GM13976 (cell line): ENCODE measurements at regions not wholly inside any gene's neighbourhood (a gene's known extent, or its start where the extent isn't known, plus 50 kb on each side); places are given as distances from the start of the nearest gene placed in this dataset.

Source experiments
- DNase-seq: peaks from one replicate; pipeline ENCODE4 v3.0.0; 2012; ENCODE audit warnings: low spot score
- in situ Hi-C: fragments of 300-500 bp; cut with MboI; formaldehyde crosslinking; loops from one replicate; pipeline ENCODE4 v1.12.0; 2022; ENCODE audit warnings: low sequenced_read_pairs, mixed read lengths, inconsistent platforms; ENCODE audit not compliant: unreplicated experiment
- TF ChIP-seq, protein P1 (sequence below): IDR thresholded peaks from 2 replicates; pipeline ENCODE4 v1.5.1; 2012; ENCODE audit warnings: borderline replicate concordance, mild to moderate bottlenecking; ENCODE audit not compliant: insufficient read depth; ENCODE audit errors: extremely low read depth, missing control alignments, control extremely low read depth

DNA sequence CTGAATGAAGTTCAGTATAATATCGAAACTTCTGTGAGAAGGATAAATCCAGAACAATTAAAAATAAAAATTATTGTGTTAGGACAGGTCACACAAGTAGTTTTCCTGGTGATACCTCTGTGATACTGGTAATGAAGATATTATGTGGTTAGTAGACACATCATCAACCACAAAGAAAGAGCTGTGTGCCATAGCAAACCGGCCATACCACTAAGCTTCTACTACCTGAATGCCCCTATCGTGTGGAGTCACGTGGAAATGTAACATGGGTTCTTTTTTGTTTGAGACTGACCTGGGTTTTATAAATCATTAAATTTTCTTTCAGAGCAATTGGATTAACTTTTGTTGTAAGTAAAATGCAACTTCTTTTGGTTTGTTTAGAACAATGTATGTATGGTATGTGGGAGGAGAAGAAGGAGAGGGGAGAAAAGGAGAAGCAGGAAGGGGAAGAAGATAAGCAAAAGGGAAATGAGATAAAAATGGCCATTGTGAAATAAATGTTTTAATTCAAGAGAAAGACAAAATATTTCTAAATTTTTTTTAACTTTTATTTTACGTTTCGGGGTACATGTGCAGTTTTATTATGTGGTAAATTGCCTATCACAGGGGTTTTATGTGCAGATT is 58.2 kb upstream of the LRRC8B start:
- TF ChIP-seq, protein P1, sequence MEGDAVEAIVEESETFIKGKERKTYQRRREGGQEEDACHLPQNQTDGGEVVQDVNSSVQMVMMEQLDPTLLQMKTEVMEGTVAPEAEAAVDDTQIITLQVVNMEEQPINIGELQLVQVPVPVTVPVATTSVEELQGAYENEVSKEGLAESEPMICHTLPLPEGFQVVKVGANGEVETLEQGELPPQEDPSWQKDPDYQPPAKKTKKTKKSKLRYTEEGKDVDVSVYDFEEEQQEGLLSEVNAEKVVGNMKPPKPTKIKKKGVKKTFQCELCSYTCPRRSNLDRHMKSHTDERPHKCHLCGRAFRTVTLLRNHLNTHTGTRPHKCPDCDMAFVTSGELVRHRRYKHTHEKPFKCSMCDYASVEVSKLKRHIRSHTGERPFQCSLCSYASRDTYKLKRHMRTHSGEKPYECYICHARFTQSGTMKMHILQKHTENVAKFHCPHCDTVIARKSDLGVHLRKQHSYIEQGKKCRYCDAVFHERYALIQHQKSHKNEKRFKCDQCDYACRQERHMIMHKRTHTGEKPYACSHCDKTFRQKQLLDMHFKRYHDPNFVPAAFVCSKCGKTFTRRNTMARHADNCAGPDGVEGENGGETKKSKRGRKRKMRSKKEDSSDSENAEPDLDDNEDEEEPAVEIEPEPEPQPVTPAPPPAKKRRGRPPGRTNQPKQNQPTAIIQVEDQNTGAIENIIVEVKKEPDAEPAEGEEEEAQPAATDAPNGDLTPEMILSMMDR, result no peak
- DNase-seq, result no peak
- in situ Hi-C loops, result loop anchor here (25.0 kb wide), 1 partner anchor 379 kb away; no protein-coding TSS in a partner anchor

- TF ChIP-seq, protein P1, result no peak
- in situ Hi-C loops, result loop anchor here (10.0 to 25.0 kb wide), 2 partner anchors 133 to 385 kb away; no protein-coding TSS in a partner anchor
These were observed 52.4 kb upstream of the LRRC8B start for GRCh38 chr1:89472253-89472652.

DNA sequence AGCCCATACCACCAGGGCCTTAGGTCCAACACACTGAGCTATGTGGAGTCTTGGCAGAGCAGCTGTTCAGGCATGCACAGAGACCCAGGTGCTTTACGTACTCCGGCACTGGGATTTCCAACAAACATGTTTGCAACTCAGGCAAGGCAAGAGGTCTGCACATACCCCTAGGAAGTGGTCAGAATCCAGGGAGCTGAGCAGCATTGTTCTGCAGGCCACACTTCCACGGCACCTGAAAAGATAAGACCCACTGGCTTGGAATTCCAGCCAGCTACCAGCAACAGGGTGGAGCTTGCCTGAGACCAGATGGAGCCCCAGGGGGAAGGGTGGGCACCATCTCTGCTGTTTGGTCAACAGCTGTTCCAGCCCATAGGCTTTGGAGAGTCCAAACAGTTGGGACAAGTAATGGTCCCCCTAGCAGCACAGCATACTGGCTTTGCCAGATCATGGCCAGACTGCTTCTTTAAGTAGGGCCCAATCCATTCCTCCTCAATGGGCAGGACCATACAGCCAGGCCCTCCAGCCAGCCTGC is 51.7 kb upstream of the LRRC8B start:
- TF ChIP-seq, protein P1, result no peak
- in situ Hi-C loops, result loop anchor here (10.0 to 25.0 kb wide), 2 partner anchors 132 to 386 kb away; no protein-coding TSS in a partner anchor
- DNase-seq, result no peak

More at GRCh38 chr1:89472253-89472652, 52.4 kb upstream of the LRRC8B start:
- no peak for DNase-seq
